ENCODE measurements at regions not wholly inside any gene's neighbourhood (a gene's known extent, or its start where the extent isn't known, plus 50 kb on each side); places are given as distances from the start of the nearest gene placed in this dataset.

GRCh38 chr13:107139006-107139405, 571.1 kb upstream of the ARGLU1 start:
- Mint-ChIP-seq H3K36me3 (ENCODE audit: low read depth) (no peaks in the 10 kb centered on the region), H3K4me3 (no peak overlapping the region), H3K4me1 (ENCODE audit: low read depth) (no peaks in the 10 kb centered on the region), H3K27me3 (no peaks in the 10 kb centered on the region), H3K27ac (no peak overlapping the region), H3K9me3 (no peaks in the 10 kb centered on the region)
- intact Hi-C loops (cut with micrococcal nuclease): no loop called here

GRCh38 chr13:107138486-107138885, 570.5 kb upstream of the ARGLU1 start:
- no peaks in the 10 kb centered on the region for H3K4me1 Mint-ChIP-seq (ENCODE audit: low read depth)
- H3K36me3 Mint-ChIP-seq (ENCODE audit: low read depth): no peaks in the 10 kb centered on the region
- H3K27me3 Mint-ChIP-seq: no peaks in the 10 kb centered on the region
- no peaks in the 10 kb centered on the region for H3K9me3 Mint-ChIP-seq
- H3K27ac Mint-ChIP-seq: no peak overlapping the region
- no peak overlapping the region for H3K4me3 Mint-ChIP-seq
- intact Hi-C loops (cut with micrococcal nuclease): no loop called here

DNA sequence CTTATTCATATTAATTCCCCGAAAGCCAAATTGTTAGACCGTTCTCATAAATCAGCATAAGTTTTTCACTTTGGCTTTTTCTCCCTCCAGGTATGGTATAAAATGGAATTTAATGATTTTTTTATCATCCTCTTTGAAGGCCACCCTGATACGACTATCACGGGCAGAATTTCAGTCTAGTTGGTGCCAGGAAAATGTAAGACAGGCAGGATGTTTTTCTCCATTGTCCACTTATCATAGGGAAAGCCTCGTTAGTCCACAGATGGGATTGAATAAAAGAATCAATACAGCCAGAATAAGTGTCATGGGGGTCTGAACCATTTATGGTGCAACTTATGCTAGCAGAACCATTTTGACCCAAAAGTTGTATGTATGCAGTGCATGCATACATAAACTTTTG, 566.0 kb upstream of the ARGLU1 start:
- H3K27ac Mint-ChIP-seq: no peak overlapping the region
- H3K36me3 Mint-ChIP-seq (ENCODE audit: low read depth): no peaks in the 10 kb centered on the region
- H3K4me3 Mint-ChIP-seq: no peak overlapping the region
- intact Hi-C loops (cut with micrococcal nuclease): no loop called here
- H3K4me1 Mint-ChIP-seq (ENCODE audit: low read depth): no peaks in the 10 kb centered on the region
- no peaks in the 10 kb centered on the region for H3K27me3 Mint-ChIP-seq
- H3K9me3 Mint-ChIP-seq: no peaks in the 10 kb centered on the region

DNA sequence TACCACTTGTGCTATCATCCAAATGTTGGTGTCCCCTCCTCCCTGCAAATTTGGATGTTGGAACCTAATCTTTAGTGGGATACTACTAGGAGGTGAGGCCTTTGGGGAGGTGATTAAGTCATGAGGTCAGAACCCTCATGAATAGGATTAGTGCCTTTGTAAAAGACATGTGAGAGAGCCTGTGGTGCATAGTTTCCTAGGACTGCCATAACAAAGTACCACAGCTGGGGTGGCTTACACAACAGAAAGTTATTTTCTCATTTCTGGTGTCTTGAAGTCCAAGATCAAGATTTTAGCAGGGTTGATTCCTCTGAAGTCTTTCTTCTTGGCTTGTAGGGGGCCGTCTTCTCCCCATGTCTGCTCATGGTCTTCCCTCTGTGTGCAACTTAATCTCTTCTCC, 562.6 kb upstream of the ARGLU1 start:
- H3K4me3 Mint-ChIP-seq: no peak overlapping the region
- intact Hi-C loops (cut with micrococcal nuclease): no loop called here
- H3K9me3 Mint-ChIP-seq: no peaks in the 10 kb centered on the region
- no peaks in the 10 kb centered on the region for H3K4me1 Mint-ChIP-seq (ENCODE audit: low read depth)
- no peaks in the 10 kb centered on the region for H3K36me3 Mint-ChIP-seq (ENCODE audit: low read depth)
- no peak overlapping the region for H3K27ac Mint-ChIP-seq
- H3K27me3 Mint-ChIP-seq: no peaks in the 10 kb centered on the region

GRCh38 chr13:107124730-107125129, 556.8 kb upstream of the ARGLU1 start:
- no peak overlapping the region for H3K27ac Mint-ChIP-seq
- H3K36me3 Mint-ChIP-seq (ENCODE audit: low read depth): no peaks in the 10 kb centered on the region
- H3K4me1 Mint-ChIP-seq (ENCODE audit: low read depth): no peaks in the 10 kb centered on the region
- intact Hi-C loops (cut with micrococcal nuclease): no loop called here
- H3K9me3 Mint-ChIP-seq: no peaks in the 10 kb centered on the region
- no peaks in the 10 kb centered on the region for H3K27me3 Mint-ChIP-seq
- H3K4me3 Mint-ChIP-seq: no peak overlapping the region

- H3K27me3 Mint-ChIP-seq: no peaks in the 10 kb centered on the region
- H3K36me3 Mint-ChIP-seq (ENCODE audit: low read depth): no peaks in the 10 kb centered on the region
- intact Hi-C loops (cut with micrococcal nuclease): no loop called here
- no peak overlapping the region for H3K27ac Mint-ChIP-seq
- no peaks in the 10 kb centered on the region for H3K9me3 Mint-ChIP-seq
- no peak overlapping the region for H3K4me3 Mint-ChIP-seq
- no peaks in the 10 kb centered on the region for H3K4me1 Mint-ChIP-seq (ENCODE audit: low read depth)
Observed at GRCh38 chr13:107124129-107124718, 556.3 kb upstream of the ARGLU1 start.

- H3K27me3 Mint-ChIP-seq: no peaks in the 10 kb centered on the region
- H3K36me3 Mint-ChIP-seq (ENCODE audit: low read depth): no peaks in the 10 kb centered on the region
- no peak overlapping the region for H3K27ac Mint-ChIP-seq
- intact Hi-C loops (cut with micrococcal nuclease): no loop called here
- no peak overlapping the region for H3K4me3 Mint-ChIP-seq
- H3K9me3 Mint-ChIP-seq: no peaks in the 10 kb centered on the region
- H3K4me1 Mint-ChIP-seq (ENCODE audit: low read depth): no peaks in the 10 kb centered on the region
Observed at GRCh38 chr13:107121793-107122192, 553.9 kb upstream of the ARGLU1 start.

- Mint-ChIP-seq H3K4me1 (ENCODE audit: low read depth) (no peaks in the 10 kb centered on the region), H3K36me3 (ENCODE audit: low read depth) (no peaks in the 10 kb centered on the region), H3K9me3 (no peaks in the 10 kb centered on the region), H3K27ac (no peak overlapping the region), H3K4me3 (no peak overlapping the region), H3K27me3 (no peaks in the 10 kb centered on the region)
- intact Hi-C loops (cut with micrococcal nuclease): no loop called here
Observed at GRCh38 chr13:107119989-107120881, 552.3 kb upstream of the ARGLU1 start.

- H3K36me3 Mint-ChIP-seq (ENCODE audit: low read depth): no peaks in the 10 kb centered on the region
- intact Hi-C loops (cut with micrococcal nuclease): no loop called here
- no peaks in the 10 kb centered on the region for H3K27me3 Mint-ChIP-seq
- no peak overlapping the region for H3K27ac Mint-ChIP-seq
- no peaks in the 10 kb centered on the region for H3K4me1 Mint-ChIP-seq (ENCODE audit: low read depth)
- H3K9me3 Mint-ChIP-seq: no peaks in the 10 kb centered on the region
- H3K4me3 Mint-ChIP-seq: no peak overlapping the region
Observed at GRCh38 chr13:107118506-107118905, 550.6 kb upstream of the ARGLU1 start.

- Mint-ChIP-seq H3K4me3 (no peak overlapping the region), H3K4me1 (ENCODE audit: low read depth) (no peaks in the 10 kb centered on the region), H3K9me3 (peaks cover under 1% of the 10 kb centered on the region), H3K27me3 (no peaks in the 10 kb centered on the region), H3K27ac (no peak overlapping the region), H3K36me3 (ENCODE audit: low read depth) (no peaks in the 10 kb centered on the region)
- intact Hi-C loops (cut with micrococcal nuclease): no loop called here
Observed at GRCh38 chr13:107117327-107118012, 549.5 kb upstream of the ARGLU1 start.

GRCh38 chr13:107113387-107113786, 545.5 kb upstream of the ARGLU1 start:
- H3K27me3 Mint-ChIP-seq: no peaks in the 10 kb centered on the region
- H3K9me3 Mint-ChIP-seq: peaks cover 32% of the 10 kb centered on the region
- H3K4me3 Mint-ChIP-seq: no peak overlapping the region
- no peak overlapping the region for H3K27ac Mint-ChIP-seq
- H3K36me3 Mint-ChIP-seq (ENCODE audit: low read depth): no peaks in the 10 kb centered on the region
- intact Hi-C loops (cut with micrococcal nuclease): no loop called here
- no peaks in the 10 kb centered on the region for H3K4me1 Mint-ChIP-seq (ENCODE audit: low read depth)

- no peaks in the 10 kb centered on the region for H3K27me3 Mint-ChIP-seq
- H3K27ac Mint-ChIP-seq: no peak overlapping the region
- no peaks in the 10 kb centered on the region for H3K36me3 Mint-ChIP-seq (ENCODE audit: low read depth)
- intact Hi-C loops (cut with micrococcal nuclease): no loop called here
- H3K4me3 Mint-ChIP-seq: no peak overlapping the region
- peaks cover 32% of the 10 kb centered on the region for H3K9me3 Mint-ChIP-seq
- no peaks in the 10 kb centered on the region for H3K4me1 Mint-ChIP-seq (ENCODE audit: low read depth)
Observed at GRCh38 chr13:107111248-107111647, 543.3 kb upstream of the ARGLU1 start.

DNA sequence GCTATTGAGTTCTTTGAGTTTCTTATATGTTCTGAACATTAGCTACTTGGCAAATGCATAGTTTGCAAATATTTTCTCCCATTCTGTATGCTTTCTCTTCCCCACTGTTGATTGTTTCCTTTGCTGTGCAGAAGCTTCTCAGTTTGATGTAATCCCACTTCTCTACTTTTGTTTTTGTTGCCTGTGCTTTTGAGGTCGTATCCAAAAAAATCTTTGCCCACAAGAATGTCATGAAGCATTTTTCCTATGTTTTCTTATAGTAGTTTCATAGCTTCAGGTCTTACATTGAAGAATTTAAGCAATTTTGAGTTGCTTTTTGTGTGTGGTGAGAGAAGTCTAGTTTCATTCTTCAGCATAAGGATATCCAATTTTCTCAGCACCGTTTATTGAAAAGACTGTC, 536.7 kb upstream of the ARGLU1 start:
- no peak overlapping the region for H3K4me3 Mint-ChIP-seq
- H3K9me3 Mint-ChIP-seq: peaks cover 11% of the 10 kb centered on the region
- H3K27me3 Mint-ChIP-seq: no peaks in the 10 kb centered on the region
- no peaks in the 10 kb centered on the region for H3K36me3 Mint-ChIP-seq (ENCODE audit: low read depth)
- H3K27ac Mint-ChIP-seq: no peak overlapping the region
- intact Hi-C loops (cut with micrococcal nuclease): no loop called here
- H3K4me1 Mint-ChIP-seq (ENCODE audit: low read depth): no peaks in the 10 kb centered on the region

DNA sequence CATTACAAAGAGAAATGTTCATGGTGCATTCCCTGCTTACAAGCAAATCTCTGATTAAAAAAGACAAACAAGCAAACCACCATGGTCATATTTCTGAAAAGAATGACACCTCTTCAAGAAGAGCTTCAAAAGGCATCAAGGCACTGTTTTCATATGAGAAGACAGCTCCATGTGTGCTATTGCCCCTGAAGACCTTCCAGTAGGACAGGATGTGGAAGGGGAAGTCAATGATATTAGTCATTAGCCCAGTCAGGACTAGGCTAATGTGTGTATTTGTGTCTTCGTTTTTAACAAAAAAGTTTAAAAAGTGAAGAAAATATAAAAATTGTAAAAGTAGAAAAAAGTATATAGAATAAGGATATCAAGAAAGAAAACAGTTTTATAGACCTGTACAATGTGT, 534.7 kb upstream of the ARGLU1 start:
- no peaks in the 10 kb centered on the region for H3K4me1 Mint-ChIP-seq (ENCODE audit: low read depth)
- no peaks in the 10 kb centered on the region for H3K9me3 Mint-ChIP-seq
- no peaks in the 10 kb centered on the region for H3K36me3 Mint-ChIP-seq (ENCODE audit: low read depth)
- intact Hi-C loops (cut with micrococcal nuclease): no loop called here
- H3K4me3 Mint-ChIP-seq: no peak overlapping the region
- no peaks in the 10 kb centered on the region for H3K27me3 Mint-ChIP-seq
- H3K27ac Mint-ChIP-seq: no peak overlapping the region

Data from dendritic cell treated with granulocyte-macrophage colony-stimulating factor and Interleukin-4, amounts not matched to agents 40 ng/mL and 50 ng/mL, for 4 days (primary cell).